ENCODE measurements at regions not wholly inside any gene's neighbourhood (a gene's known extent, or its start where the extent isn't known, plus 50 kb on each side); places are given as distances from the start of the nearest gene placed in this dataset.

DNA sequence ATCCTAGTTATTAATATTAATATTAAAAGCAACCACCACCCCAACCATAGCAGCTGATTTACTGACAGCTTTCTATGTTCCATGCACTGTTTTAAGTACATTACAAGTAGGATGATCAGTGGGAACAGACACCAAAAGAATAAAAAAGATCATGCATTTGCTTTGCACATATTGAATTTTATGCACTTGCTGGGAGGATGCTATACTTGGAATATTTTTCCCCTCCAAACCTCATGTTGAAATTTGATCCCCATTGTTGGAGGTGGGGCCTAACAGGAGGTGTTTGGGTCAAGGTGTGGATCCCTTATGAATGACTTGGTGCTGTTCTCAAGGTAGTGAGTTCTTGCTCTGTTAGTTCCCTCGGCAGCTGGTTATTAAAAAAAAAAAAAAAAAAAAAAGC, 178.9 kb upstream of the MYLIP start:
- no peak overlapping the region for H3K4me3 ChIP-seq (ENCODE audit: low read length in 2 of 2)
- H3K36me3 ChIP-seq (ENCODE audit: control insufficient read depth in 1 of 2, insufficient read depth in 2 of 2, low read length in 1 of 2), result no peaks in the 10 kb centered on the region
- no peaks in the 10 kb centered on the region for H3K4me1 ChIP-seq (ENCODE audit: control insufficient read depth in 1 of 2, insufficient read depth in 2 of 2, low read length in 2 of 2)
- ATAC-seq (ENCODE audit: low FRiP score), result no peak
- H3K9me3 ChIP-seq (ENCODE audit: control insufficient read depth, low read length), result no peaks in the 10 kb centered on the region
- no peak overlapping the region for H3K27ac ChIP-seq (ENCODE audit: low read depth in 1 of 2, low read length in 2 of 2)
- 81 to 85% methylated on average over 1 of the region's 1 CpG for WGBS, 2 donors
- no peaks in the 10 kb centered on the region for H3K27me3 ChIP-seq (ENCODE audit: control insufficient read depth in 1 of 2, insufficient read depth in 2 of 2, low read length in 1 of 2)
- no peak for DNase-seq
- intact Hi-C loops (cut with DNase I), result no loop called here

DNA sequence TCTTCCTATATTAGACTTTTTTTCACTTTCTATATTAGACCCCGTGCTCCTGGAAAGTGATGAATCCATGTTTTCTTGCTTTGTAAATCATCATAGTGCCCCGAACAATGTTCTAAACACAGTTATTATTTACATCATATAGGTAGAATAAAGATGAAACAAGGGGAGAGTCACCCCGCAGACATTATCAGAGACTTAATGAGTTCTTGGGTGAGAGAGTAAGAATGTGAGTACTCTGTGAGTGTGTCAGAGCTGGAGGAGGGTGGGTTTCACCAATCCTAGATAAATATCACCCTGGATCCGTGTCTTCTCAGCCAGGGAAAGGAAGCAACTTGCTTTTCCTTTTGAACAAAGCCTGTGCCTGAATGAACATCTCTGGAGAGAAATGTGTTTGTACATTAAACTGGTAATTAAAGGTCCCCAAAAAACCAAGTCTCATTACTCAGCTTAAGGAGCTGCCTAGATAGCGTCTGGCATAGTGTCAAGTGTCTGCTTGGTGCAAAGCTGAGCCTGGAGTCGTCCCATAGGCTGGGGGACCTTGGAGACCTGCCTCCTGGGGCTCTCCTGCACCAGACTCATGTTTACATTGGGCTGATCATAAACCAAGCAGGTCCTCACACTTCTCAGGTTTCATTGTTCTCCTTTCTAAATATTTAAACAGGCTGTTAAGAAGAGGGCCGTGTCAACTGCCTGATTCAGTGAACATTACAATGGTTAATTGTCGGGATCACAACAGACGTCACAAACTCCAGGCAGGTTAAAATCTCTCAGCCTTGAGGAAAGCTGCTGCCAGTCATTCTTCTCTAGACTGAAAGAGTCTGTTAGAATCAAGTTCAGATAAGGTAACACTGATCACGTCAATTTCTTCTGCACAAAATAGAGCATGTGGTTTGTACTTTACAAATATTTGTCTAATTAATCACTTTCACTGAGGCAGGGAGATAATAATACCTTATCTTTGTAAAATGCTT, 179.7 kb upstream of the MYLIP start:
- Histone ChIP-seq H3K36me3 (ENCODE audit: control insufficient read depth in 1 of 2, insufficient read depth in 2 of 2, low read length in 1 of 2) (no peaks in the 10 kb centered on the region), H3K4me3 (ENCODE audit: low read length in 2 of 2) (no peak overlapping the region), H3K27me3 (ENCODE audit: control insufficient read depth in 1 of 2, insufficient read depth in 2 of 2, low read length in 1 of 2) (no peaks in the 10 kb centered on the region), H3K27ac (ENCODE audit: low read depth in 1 of 2, low read length in 2 of 2) (no peak overlapping the region), H3K9me3 (ENCODE audit: control insufficient read depth, low read length) (no peaks in the 10 kb centered on the region), H3K4me1 (ENCODE audit: control insufficient read depth in 1 of 2, insufficient read depth in 2 of 2, low read length in 2 of 2) (no peaks in the 10 kb centered on the region)
- intact Hi-C loops (cut with DNase I), result no loop called here
- no peak for DNase-seq
- ATAC-seq (ENCODE audit: low FRiP score), result no peak
- 40 to 45% methylated on average over 10 of the region's 10 CpGs for WGBS, 2 donors

DNA sequence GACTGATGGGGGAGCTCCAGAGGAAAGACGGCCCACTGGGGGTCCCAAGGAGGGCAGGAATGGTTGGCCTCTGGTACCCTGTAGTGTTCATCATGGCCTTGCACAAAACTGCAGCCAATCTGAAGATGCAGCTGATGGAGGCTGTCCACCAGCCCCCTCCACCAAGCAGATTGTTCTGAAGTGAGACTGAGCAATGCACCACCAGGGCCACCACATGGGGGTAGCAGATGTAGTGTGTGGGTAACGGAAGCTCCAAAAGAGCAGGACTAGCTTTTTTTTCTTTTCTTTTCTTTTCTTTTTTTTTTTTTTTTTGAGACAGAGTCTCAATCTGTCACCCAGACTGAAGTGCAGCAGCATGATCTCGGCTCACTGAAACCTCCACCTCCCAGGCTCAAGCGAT, 181.0 kb upstream of the MYLIP start:
- Histone ChIP-seq H3K4me1 (ENCODE audit: control insufficient read depth in 1 of 2, insufficient read depth in 2 of 2, low read length in 2 of 2) (no peaks in the 10 kb centered on the region), H3K36me3 (ENCODE audit: control insufficient read depth in 1 of 2, insufficient read depth in 2 of 2, low read length in 1 of 2) (no peaks in the 10 kb centered on the region), H3K27ac (ENCODE audit: low read depth in 1 of 2, low read length in 2 of 2) (no peak overlapping the region), H3K9me3 (ENCODE audit: control insufficient read depth, low read length) (no peaks in the 10 kb centered on the region), H3K4me3 (ENCODE audit: low read length in 2 of 2) (no peak overlapping the region), H3K27me3 (ENCODE audit: control insufficient read depth in 1 of 2, insufficient read depth in 2 of 2, low read length in 1 of 2) (no peaks in the 10 kb centered on the region)
- no peak for ATAC-seq (ENCODE audit: low FRiP score)
- intact Hi-C loops (cut with DNase I), result no loop called here
- DNase-seq, result no peak
- WGBS, 2 donors, result 89 to 95% methylated on average over 4 of the region's 4 CpGs

DNA sequence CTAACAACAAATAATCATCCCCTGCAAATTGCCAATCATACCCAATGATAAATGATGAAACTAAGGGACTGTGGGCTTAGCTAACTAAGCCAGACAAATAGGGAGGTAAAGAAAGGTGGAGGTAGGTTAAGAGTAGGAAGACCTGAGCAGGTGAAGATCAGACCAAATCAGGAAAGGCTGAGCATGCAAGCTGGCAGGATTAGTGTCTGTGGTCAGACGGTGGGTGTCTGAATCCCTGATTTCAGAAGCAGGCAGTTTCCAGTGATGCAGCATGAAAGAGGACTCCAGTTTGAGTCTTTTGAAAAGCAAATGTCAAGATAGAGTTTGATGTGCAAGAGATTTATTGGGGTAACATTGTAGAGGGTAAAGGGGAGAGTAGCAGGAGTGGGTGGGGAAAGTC, 181.4 kb upstream of the MYLIP start:
- 88 to 92% methylated on average over 1 of the region's 1 CpG for WGBS, 2 donors
- no peak for DNase-seq
- Histone ChIP-seq H3K27me3 (ENCODE audit: control insufficient read depth in 1 of 2, insufficient read depth in 2 of 2, low read length in 1 of 2) (no peaks in the 10 kb centered on the region), H3K9me3 (ENCODE audit: control insufficient read depth, low read length) (no peaks in the 10 kb centered on the region), H3K4me1 (ENCODE audit: control insufficient read depth in 1 of 2, insufficient read depth in 2 of 2, low read length in 2 of 2) (no peaks in the 10 kb centered on the region), H3K27ac (ENCODE audit: low read depth in 1 of 2, low read length in 2 of 2) (no peak overlapping the region), H3K36me3 (ENCODE audit: control insufficient read depth in 1 of 2, insufficient read depth in 2 of 2, low read length in 1 of 2) (no peaks in the 10 kb centered on the region), H3K4me3 (ENCODE audit: low read length in 2 of 2) (no peak overlapping the region)
- ATAC-seq (ENCODE audit: low FRiP score), result no peak
- intact Hi-C loops (cut with DNase I), result no loop called here

DNA sequence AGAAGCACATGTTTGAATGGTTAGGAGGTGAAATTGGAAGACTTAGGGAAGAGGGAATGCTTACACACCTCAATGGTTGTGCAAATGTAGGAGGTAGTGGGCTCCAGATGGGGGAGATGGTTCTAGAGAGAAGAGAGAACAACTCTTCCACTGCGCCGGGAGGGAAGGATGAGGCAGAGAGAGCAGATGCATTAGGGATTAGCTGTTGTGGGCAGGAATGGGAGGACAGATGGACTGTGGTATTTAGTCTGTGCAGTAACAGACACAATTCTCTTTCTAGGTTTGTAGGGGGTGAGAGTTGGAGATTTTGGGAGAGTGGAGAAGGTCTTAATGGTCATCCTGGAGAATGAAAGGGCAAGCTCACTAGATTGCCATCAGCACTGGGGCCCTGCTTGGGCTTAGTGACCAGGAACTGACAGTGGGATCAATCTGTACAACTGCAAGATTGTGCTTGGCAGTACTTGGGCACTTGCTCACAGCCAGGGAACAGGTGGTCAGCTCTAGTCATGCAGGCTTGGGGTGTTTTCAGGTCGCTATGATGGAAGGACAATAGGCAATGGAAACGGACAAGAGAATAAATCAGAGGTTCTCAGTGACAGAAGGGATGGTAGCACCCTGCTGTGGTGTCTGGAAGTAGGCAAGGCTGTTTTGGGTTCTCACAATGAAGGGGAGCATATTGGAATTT, 182.0 kb upstream of the MYLIP start:
- H3K36me3 ChIP-seq (ENCODE audit: control insufficient read depth in 1 of 2, insufficient read depth in 2 of 2, low read length in 1 of 2), result no peaks in the 10 kb centered on the region
- H3K4me1 ChIP-seq (ENCODE audit: control insufficient read depth in 1 of 2, insufficient read depth in 2 of 2, low read length in 2 of 2), result no peaks in the 10 kb centered on the region
- DNase-seq (no peak), ATAC-seq (ENCODE audit: low FRiP score) (no peak)
- no peaks in the 10 kb centered on the region for H3K9me3 ChIP-seq (ENCODE audit: control insufficient read depth, low read length)
- H3K27ac ChIP-seq (ENCODE audit: low read depth in 1 of 2, low read length in 2 of 2), result no peak overlapping the region
- no peaks in the 10 kb centered on the region for H3K27me3 ChIP-seq (ENCODE audit: control insufficient read depth in 1 of 2, insufficient read depth in 2 of 2, low read length in 1 of 2)
- 85 to 93% methylated on average over 4 of the region's 4 CpGs for WGBS, 2 donors
- intact Hi-C loops (cut with DNase I), result no loop called here
- no peak overlapping the region for H3K4me3 ChIP-seq (ENCODE audit: low read length in 2 of 2)

DNA sequence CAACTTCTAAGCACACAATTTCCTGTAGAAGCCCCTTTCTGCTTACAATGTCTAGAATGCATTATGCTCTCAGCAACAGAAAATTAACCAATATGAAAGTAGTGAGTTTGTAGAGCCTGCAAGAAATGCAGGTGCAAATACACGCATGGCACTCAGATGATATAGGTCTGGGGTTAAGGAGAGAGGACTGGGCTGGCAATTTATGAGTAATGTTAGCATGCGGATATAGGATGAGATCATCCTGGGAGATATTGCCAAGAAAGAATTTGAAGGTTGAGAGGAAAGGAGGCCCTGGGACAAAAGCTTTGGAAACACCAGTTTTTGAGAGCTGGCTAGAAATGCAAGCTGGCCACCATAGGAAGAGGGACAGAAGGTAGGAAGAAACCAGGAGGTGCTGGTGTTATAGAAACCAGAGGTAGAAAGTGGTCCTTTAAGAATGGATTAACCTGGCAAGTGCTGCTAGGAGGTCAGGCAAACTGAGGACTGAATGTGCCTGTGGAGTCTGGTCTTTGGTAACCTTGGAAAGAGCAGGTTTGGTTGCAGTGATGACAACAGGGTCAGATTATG, 183.2 kb upstream of the MYLIP start:
- Histone ChIP-seq H3K36me3 (ENCODE audit: control insufficient read depth in 1 of 2, insufficient read depth in 2 of 2, low read length in 1 of 2) (no peaks in the 10 kb centered on the region), H3K27me3 (ENCODE audit: control insufficient read depth in 1 of 2, insufficient read depth in 2 of 2, low read length in 1 of 2) (no peaks in the 10 kb centered on the region), H3K27ac (ENCODE audit: low read depth in 1 of 2, low read length in 2 of 2) (no peak overlapping the region), H3K4me1 (ENCODE audit: control insufficient read depth in 1 of 2, insufficient read depth in 2 of 2, low read length in 2 of 2) (no peaks in the 10 kb centered on the region), H3K9me3 (ENCODE audit: control insufficient read depth, low read length) (no peaks in the 10 kb centered on the region), H3K4me3 (ENCODE audit: low read length in 2 of 2) (no peak overlapping the region)
- ATAC-seq (ENCODE audit: low FRiP score) (no peak), DNase-seq (no peak)
- intact Hi-C loops (cut with DNase I), result no loop called here
- WGBS, 2 donors, result 45 to 48% methylated on average over 2 of the region's 2 CpGs

DNA sequence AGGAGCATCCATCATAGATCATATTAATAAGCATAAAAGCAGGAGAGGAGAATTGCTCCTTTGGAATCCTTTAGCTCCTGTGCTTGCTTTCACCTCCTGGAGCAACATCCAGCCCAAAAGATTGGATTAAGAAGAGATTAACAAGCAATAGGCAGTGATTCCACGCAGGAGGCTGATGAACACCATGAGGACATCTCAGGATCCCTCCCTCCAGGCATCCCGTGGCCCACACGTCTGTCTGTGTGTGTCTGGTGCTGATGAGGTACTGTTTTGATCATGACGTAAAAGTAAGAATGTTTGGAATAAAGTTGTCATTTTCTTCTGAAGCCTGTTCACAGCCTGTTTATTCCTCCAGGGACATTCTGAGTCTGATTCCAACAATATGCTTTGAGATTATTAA, 185.5 kb upstream of the MYLIP start:
- Histone ChIP-seq H3K4me3 (ENCODE audit: low read length in 2 of 2) (no peak overlapping the region), H3K4me1 (ENCODE audit: control insufficient read depth in 1 of 2, insufficient read depth in 2 of 2, low read length in 2 of 2) (no peaks in the 10 kb centered on the region), H3K9me3 (ENCODE audit: control insufficient read depth, low read length) (no peaks in the 10 kb centered on the region), H3K27ac (ENCODE audit: low read depth in 1 of 2, low read length in 2 of 2) (no peak overlapping the region), H3K27me3 (ENCODE audit: control insufficient read depth in 1 of 2, insufficient read depth in 2 of 2, low read length in 1 of 2) (no peaks in the 10 kb centered on the region), H3K36me3 (ENCODE audit: control insufficient read depth in 1 of 2, insufficient read depth in 2 of 2, low read length in 1 of 2) (no peaks in the 10 kb centered on the region)
- 79 to 83% methylated on average over 4 of the region's 4 CpGs for WGBS, 2 donors
- DNase-seq (no peak), ATAC-seq (ENCODE audit: low FRiP score) (no peak)
- intact Hi-C loops (cut with DNase I), result no loop called here

DNA sequence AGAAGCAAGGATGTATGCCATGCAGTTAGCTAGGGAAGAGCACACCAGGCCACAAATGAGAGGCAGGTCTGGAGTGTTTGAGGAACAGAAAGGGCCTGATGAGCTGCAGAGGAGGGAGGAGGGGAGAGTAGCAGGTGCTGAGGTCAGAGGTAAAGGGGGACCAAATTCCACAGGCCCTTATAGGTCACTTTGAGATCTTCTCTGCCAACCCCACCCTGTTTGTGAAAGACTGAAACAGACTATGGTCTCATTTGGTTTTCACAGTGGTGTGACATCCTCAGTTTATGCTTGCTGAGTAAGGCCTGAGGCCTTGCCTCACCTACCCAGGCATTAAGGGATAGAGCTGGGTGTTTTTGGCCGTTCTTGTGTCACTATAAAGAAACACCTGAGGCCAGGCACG, 187.7 kb upstream of the MYLIP start:
- H3K27ac ChIP-seq (ENCODE audit: low read depth in 1 of 2, low read length in 2 of 2), result no peak overlapping the region
- WGBS, 2 donors, result 89 to 93% methylated on average over 2 of the region's 2 CpGs
- H3K27me3 ChIP-seq (ENCODE audit: control insufficient read depth in 1 of 2, insufficient read depth in 2 of 2, low read length in 1 of 2), result no peaks in the 10 kb centered on the region
- H3K4me3 ChIP-seq (ENCODE audit: low read length in 2 of 2), result no peak overlapping the region
- DNase-seq, result no peak
- H3K36me3 ChIP-seq (ENCODE audit: control insufficient read depth in 1 of 2, insufficient read depth in 2 of 2, low read length in 1 of 2), result no peaks in the 10 kb centered on the region
- ATAC-seq (ENCODE audit: low FRiP score), result no peak
- H3K9me3 ChIP-seq (ENCODE audit: control insufficient read depth, low read length), result peaks cover 3% of the 10 kb centered on the region
- intact Hi-C loops (cut with DNase I), result no loop called here
- H3K4me1 ChIP-seq (ENCODE audit: control insufficient read depth in 1 of 2, insufficient read depth in 2 of 2, low read length in 2 of 2), result no peaks in the 10 kb centered on the region
